Activated T-cell treated with anti-CD3 and anti-CD28 coated beads, Interleukin-2, amount 50 U/mL, for 24 hours (primary cell): ENCODE measurements at regions not wholly inside any gene's neighbourhood (a gene's known extent, or its start where the extent isn't known, plus 50 kb on each side); places are given as distances from the start of the nearest gene placed in this dataset.
"Not testable (repeated sequence)": the region's sequence is repeated elsewhere in the genome, so short reads cannot be mapped to it uniquely, and the experiment has no call there.

Source experiments
- DNase-seq: peaks from one replicate; pipeline ENCODE4 v3.0.0-alpha.2; 2020
- H3K27ac Mint-ChIP-seq: 2 replicates; pipeline ENCODE4 v1.8.0; 2020; ENCODE audit warnings: mild to moderate bottlenecking, mixed read lengths
- H3K27me3 Mint-ChIP-seq: 2 replicates; pipeline ENCODE4 v1.8.0; 2020; ENCODE audit warnings: mixed read lengths
- H3K36me3 Mint-ChIP-seq: 2 replicates; pipeline ENCODE4 v1.8.0; 2020; ENCODE audit warnings: low read depth, mixed read lengths
- H3K4me1 Mint-ChIP-seq: 2 replicates; pipeline ENCODE4 v1.8.0; 2020; ENCODE audit warnings: low read depth, mixed read lengths
- H3K4me3 Mint-ChIP-seq: 2 replicates; pipeline ENCODE4 v1.8.0; 2020; ENCODE audit warnings: mild to moderate bottlenecking, moderate library complexity, mixed read lengths
- H3K9me3 Mint-ChIP-seq: 2 replicates; pipeline ENCODE4 v1.8.0; 2020; ENCODE audit warnings: mixed read lengths

DNA sequence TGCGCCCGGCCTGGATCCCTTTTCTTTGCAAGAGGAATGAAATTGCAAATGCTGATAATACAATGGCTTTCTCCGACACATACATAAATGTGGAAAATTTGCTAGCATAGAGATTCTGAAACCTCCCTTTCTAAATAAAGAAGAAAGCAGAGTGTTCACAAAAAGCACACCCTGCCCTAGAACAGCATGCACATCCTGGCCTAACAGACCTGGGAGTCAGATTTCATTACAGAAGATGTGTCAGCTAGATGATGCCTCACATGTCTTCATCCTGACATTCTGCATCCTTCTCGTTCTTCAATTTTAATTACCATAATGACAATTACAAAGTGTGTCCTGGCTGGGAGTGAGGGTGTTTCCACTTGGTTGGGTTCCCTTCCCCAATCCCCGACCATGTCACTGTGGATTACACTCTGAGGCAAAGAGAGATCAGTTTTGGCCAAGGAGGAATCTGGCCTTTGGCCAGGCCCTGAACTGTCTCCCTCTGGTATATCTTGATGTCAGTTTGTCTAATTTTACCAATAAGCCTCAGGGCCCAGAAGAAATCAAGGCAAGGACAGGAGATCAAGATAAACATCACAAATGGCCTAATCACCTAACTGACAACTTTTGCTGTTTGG, 104.9 kb upstream of the SPATA12 start:
- no peaks in the 10 kb centered on the region for H3K27me3 Mint-ChIP-seq
- peaks cover 18% of the 10 kb centered on the region for H3K4me1 Mint-ChIP-seq
- no peak for DNase-seq

DNA sequence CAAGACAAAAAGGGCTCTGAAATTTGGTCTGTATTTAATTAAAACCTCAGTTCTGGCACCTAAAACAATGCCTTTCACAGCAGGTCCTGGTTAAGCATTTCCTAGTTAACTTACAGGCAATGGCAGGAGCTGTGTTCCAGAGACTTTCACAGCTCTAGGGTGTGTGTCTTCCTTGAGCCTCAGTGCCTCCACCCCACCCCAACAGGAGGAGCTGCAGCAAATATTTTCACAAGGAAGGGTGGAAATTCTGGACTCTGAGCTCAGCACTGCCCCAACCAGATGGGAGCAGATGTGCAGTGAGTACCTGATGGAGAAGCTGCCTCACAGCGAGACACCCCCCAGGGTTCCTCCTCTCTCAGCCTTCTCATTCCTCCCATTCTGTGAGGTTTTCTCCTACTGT, 106.3 kb upstream of the SPATA12 start:
- no peak overlapping the region for H3K27ac Mint-ChIP-seq
- no peaks in the 10 kb centered on the region for H3K36me3 Mint-ChIP-seq
- no peaks in the 10 kb centered on the region for H3K27me3 Mint-ChIP-seq
- no peak for DNase-seq
- peaks cover 7% of the 10 kb centered on the region for H3K4me1 Mint-ChIP-seq
- no peaks in the 10 kb centered on the region for H3K9me3 Mint-ChIP-seq
- H3K4me3 Mint-ChIP-seq = no peak overlapping the region

More for the DNA sequence above, 104.9 kb upstream of the SPATA12 start:
- no peaks in the 10 kb centered on the region for H3K36me3 Mint-ChIP-seq
- H3K9me3 Mint-ChIP-seq = no peaks in the 10 kb centered on the region
- H3K4me3 Mint-ChIP-seq = no peak overlapping the region
- no peak overlapping the region for H3K27ac Mint-ChIP-seq

DNA sequence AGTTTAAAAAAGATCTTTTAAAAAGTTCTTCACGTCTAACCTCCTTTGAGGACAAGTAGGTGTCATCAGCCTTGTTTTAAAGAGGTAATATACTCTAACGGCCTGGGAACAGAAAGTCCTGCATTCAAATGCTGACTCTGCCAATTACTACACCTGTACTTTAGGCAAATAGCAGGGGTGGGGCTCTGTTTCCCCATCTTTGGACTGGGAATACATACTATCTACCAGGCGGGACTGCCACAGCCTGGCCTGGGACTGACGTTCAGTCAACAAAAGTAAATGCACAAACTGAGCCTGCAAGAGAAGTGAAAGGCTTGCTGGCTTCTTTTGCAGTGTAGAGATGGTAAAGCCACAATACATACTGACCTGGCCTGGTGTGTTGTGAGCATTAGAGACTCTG, 107.6 kb upstream of the SPATA12 start:
- H3K27ac Mint-ChIP-seq = no peak overlapping the region
- no peak overlapping the region for H3K4me3 Mint-ChIP-seq
- H3K27me3 Mint-ChIP-seq = no peaks in the 10 kb centered on the region
- H3K9me3 Mint-ChIP-seq = no peaks in the 10 kb centered on the region
- peaks cover 2% of the 10 kb centered on the region for H3K4me1 Mint-ChIP-seq
- DNase-seq = no peak
- no peaks in the 10 kb centered on the region for H3K36me3 Mint-ChIP-seq

DNA sequence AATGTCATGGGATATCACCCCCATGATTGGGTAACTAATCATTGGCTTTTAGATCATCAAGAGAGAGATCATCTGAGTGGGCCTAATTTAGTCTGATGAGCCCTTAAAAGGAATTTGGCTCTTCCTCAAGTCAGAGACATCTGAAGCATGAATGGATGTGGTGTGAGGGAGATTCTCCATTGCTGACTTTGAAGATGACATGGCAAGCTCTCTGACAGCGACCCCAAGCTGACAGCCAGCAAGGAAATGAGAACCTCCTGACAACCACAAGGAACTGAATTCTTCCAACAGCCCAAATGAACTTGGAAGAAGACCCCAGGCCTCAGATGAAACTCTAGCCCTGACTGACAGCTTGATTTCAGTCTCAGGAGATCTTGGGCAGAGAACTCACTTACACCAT, 108.4 kb upstream of the SPATA12 start:
- H3K4me3 Mint-ChIP-seq = no peak overlapping the region
- DNase-seq = no peak
- H3K27ac Mint-ChIP-seq = no peak overlapping the region
- H3K36me3 Mint-ChIP-seq = no peaks in the 10 kb centered on the region
- no peaks in the 10 kb centered on the region for H3K9me3 Mint-ChIP-seq
- no peaks in the 10 kb centered on the region for H3K27me3 Mint-ChIP-seq
- H3K4me1 Mint-ChIP-seq = no peaks in the 10 kb centered on the region

DNA sequence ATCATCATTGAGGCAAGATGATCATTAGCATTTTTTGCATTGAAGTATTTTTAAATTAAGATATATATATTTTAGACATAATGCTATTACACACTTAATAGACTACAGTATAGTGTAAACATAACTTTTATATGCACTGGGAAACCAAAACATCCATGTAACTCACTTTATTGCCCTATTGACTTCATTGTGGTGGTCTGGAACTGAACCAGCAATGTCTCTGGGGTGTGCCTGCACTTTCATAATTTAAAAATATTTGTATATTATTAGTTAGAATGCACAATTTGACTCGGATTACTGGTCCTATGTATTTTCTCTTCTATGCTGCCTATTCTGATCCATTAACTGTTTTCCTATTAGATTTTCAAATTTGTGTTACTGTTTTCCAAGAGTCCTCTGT, 109.1 kb upstream of the SPATA12 start:
- H3K4me3 Mint-ChIP-seq = no peak overlapping the region
- H3K27ac Mint-ChIP-seq = no peak overlapping the region
- no peak for DNase-seq
- no peaks in the 10 kb centered on the region for H3K4me1 Mint-ChIP-seq
- peaks cover 2% of the 10 kb centered on the region for H3K36me3 Mint-ChIP-seq
- no peaks in the 10 kb centered on the region for H3K27me3 Mint-ChIP-seq
- peaks cover 3% of the 10 kb centered on the region for H3K9me3 Mint-ChIP-seq

DNA sequence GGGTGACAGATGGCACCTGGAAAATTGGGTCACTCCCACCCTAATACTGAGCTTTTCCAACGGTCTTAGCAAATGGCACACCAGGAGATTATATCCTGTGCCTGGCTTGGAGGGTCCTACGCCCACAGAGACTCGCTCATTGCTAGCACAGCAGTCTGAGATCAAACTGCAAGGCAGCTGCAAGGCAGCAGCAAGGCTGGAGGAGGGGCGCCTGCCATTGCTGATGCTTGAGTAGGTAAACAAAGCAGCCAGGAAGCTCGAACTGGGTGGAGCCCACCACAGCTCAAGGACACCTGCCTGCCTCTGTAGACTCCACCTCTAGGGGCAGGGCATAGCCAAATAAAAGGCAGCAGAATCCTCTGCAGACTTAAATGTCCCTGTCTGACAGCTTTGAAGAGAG, 115.1 kb upstream of the SPATA12 start:
- Mint-ChIP-seq H3K9me3 (peaks cover 13% of the 10 kb centered on the region), H3K4me1 (peaks cover 25% of the 10 kb centered on the region)
- not testable (repeated sequence) for H3K36me3 Mint-ChIP-seq, H3K4me3 Mint-ChIP-seq, H3K27me3 Mint-ChIP-seq, H3K27ac Mint-ChIP-seq, DNase-seq

DNA sequence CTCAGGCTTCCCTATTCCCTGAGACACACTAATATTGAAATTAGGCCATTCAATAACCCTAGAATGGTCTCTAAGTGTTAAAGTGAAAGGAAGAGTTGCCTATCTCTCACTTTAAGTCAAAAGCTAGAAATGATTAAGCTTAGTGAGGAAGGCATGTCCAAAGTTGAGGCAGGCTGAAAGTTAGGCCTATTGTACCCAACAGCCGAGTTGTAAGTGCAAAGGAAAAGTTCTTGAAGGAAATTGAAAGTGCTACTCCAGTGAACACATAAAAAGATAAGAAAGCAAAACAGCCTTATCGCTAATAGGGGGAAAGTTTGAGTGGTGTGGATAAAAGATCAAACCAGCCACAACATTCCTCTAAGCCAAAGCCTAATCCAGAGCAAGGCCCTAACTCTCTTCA, 117.9 kb upstream of the SPATA12 start:
- peak overlapping the region; percentile 58 for H3K27ac Mint-ChIP-seq
- peaks cover 4% of the 10 kb centered on the region for H3K36me3 Mint-ChIP-seq
- DNase-seq = no peak
- peak overlapping the region; percentile 3 for H3K4me3 Mint-ChIP-seq
- H3K27me3 Mint-ChIP-seq = no peaks in the 10 kb centered on the region
- peaks cover 13% of the 10 kb centered on the region for H3K9me3 Mint-ChIP-seq
- H3K4me1 Mint-ChIP-seq = peaks cover 34% of the 10 kb centered on the region

DNA sequence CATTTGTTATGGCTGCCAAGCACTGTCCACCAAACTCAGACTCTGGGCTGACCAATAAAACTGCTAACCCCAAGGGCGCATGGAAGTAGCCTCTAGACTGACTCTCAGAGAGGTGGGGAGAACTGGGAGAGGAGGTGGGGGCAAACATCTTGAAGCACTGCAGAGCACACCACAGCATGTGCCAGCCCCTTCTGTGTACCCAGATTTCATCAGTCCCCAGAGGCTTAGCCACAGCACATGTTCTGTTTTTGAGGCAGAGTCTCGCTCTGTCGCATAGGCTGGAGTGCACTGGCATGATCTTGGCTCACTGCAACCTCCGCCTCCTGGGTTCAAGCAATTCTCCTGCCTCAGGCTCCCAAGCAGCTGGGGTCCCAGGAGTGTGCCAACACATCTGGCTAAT, 119.5 kb upstream of the SPATA12 start:
- no peak overlapping the region for H3K4me3 Mint-ChIP-seq
- H3K9me3 Mint-ChIP-seq = peaks cover 6% of the 10 kb centered on the region
- no peak for DNase-seq
- H3K27me3 Mint-ChIP-seq = no peaks in the 10 kb centered on the region
- peaks cover 36% of the 10 kb centered on the region for H3K4me1 Mint-ChIP-seq
- peaks cover 3% of the 10 kb centered on the region for H3K36me3 Mint-ChIP-seq
- H3K27ac Mint-ChIP-seq = no peak overlapping the region

DNA sequence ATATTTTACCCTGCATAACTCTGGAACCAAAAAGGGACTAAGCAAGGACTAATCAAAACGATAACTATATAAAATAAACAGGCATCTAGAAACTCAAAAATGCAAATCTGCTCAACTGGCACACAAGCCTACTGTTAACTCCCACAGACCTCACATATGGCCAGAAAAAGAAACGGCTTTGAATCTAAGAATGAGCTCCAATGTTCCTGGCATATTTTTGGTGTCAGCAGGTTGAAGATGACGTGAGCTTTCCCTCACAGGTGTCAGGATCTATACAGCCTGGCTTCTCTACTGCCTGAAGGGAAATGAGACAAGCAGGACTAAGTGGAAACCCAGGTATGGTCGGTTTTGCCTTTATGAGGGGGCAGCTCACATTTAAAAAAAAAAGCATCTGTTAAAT, 120.1 kb upstream of the SPATA12 start:
- Mint-ChIP-seq H3K4me1 (peaks cover 39% of the 10 kb centered on the region), H3K4me3 (no peak overlapping the region), H3K36me3 (peaks cover 3% of the 10 kb centered on the region), H3K9me3 (peaks cover 6% of the 10 kb centered on the region), H3K27ac (no peak overlapping the region), H3K27me3 (no peaks in the 10 kb centered on the region)
- no peak for DNase-seq

DNA sequence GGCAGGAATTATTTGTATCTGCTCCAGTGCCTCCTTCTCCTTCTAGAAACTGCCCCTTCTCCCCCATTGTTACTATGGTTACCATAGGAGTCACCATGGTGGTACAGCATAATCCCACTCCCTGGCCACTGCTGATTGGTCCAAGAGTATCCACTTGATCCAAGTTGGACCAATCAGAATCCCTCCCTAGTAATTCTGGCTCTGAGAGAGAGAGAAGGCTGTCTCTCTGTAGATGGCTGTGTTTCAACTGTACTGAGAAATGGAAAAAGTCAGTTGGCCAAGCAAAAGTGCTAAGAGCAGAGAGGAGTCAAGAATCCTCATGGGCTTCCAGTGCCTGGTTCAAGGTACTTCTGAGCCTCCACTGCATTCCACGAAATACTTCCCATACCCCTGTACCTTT, 120.6 kb upstream of the SPATA12 start:
- no peaks in the 10 kb centered on the region for H3K36me3 Mint-ChIP-seq

DNA sequence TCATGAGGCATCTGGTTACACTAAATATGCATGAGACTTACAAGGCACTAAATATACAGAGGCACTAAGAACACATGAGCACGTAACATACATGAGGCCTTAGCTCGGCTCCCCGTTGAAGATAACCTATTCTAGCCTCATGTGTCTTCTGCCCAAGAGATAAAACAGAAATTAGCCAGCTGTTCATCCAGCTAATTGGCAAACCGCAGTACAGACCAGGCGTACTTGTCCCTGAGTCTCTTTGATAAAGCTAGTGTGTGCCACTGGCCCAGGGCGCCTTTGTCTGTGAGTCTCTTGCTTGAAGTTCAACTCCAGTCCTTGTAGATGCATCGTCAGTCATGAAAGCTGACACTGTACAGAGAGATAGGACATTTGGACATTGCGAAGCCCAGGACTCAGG, 121.9 kb upstream of the SPATA12 start:
- peaks cover 3% of the 10 kb centered on the region for H3K36me3 Mint-ChIP-seq
- H3K4me3 Mint-ChIP-seq = no peak overlapping the region
- peaks cover 37% of the 10 kb centered on the region for H3K4me1 Mint-ChIP-seq
- no peak overlapping the region for H3K27ac Mint-ChIP-seq
- H3K27me3 Mint-ChIP-seq = no peaks in the 10 kb centered on the region
- H3K9me3 Mint-ChIP-seq = peaks cover 6% of the 10 kb centered on the region
- no peak for DNase-seq

More for the DNA sequence above, 120.6 kb upstream of the SPATA12 start:
- peaks cover 34% of the 10 kb centered on the region for H3K4me1 Mint-ChIP-seq
- DNase-seq = no peak
- no peaks in the 10 kb centered on the region for H3K27me3 Mint-ChIP-seq
- H3K27ac Mint-ChIP-seq = no peak overlapping the region
- no peak overlapping the region for H3K4me3 Mint-ChIP-seq
- peaks cover 3% of the 10 kb centered on the region for H3K9me3 Mint-ChIP-seq

DNA sequence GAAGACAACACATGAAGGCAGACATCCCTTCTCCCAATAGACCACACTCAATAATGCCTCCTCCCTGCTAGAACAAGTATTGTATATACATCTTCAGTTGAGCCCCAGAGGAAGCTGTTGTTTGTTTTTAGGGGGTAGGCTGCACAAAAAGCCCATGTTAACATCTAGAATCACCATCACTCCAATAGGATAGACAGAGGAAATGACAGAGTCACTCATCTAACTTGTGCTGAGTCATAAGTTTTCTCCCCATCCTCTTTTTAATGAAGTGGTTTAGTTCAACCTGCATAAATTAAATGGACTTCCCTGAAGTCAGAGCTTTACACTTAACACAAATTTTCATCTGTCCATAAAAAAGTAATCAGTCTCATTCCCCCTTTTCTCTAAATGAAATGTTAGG, 122.9 kb upstream of the SPATA12 start:
- H3K4me3 Mint-ChIP-seq = no peak overlapping the region
- H3K4me1 Mint-ChIP-seq = peaks cover 32% of the 10 kb centered on the region
- H3K9me3 Mint-ChIP-seq = peaks cover 12% of the 10 kb centered on the region
- no peaks in the 10 kb centered on the region for H3K27me3 Mint-ChIP-seq
- peaks cover 8% of the 10 kb centered on the region for H3K36me3 Mint-ChIP-seq
- no peak overlapping the region for H3K27ac Mint-ChIP-seq
- DNase-seq = no peak

DNA sequence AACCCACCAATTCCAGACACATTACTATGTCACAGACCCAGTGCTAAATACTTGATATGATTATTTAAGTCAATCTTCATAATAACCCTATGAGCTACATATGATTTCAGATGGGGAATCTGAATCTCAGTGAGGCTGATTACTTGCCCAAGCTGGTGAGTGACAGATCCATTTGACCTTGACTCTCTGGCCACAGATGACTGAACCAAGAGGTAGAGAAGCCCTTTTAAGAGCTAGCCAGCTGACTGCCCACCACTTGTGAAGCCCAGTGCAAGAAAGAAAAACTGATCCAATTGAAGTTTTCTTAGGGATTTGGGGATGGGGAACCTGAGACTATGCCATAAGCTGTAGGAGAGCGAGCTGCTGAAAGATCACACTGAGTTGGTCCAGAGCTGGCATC, 124.7 kb upstream of the SPATA12 start:
- no peak for DNase-seq
- Mint-ChIP-seq H3K27ac (no peak overlapping the region), H3K4me3 (no peak overlapping the region), H3K9me3 (peaks cover 14% of the 10 kb centered on the region), H3K4me1 (peaks cover 39% of the 10 kb centered on the region), H3K36me3 (peaks cover 8% of the 10 kb centered on the region), H3K27me3 (no peaks in the 10 kb centered on the region)

DNA sequence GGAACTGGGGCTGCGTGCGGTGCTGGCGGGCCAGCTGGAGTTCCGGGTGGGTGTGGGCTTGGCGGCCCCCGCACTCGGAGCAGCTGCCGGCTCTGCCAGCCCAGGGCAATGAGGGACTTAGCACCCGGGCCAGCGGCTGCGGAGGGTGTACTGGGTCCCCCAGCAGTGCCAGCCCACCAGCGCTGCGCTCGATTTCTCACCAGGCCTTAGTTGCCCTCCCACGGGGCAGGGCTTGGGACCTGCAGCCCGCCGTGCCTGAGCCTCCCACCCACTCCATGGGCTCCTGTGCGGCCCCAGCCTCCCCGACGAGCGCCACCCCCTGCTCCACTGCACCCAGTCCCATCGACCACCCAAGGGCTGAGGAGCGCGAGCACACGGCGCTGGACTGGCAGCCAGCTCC, 126.0 kb upstream of the SPATA12 start:
- H3K27me3 Mint-ChIP-seq, H3K27ac Mint-ChIP-seq, H3K4me3 Mint-ChIP-seq, H3K36me3 Mint-ChIP-seq, DNase-seq: not testable (repeated sequence)
- peaks cover 14% of the 10 kb centered on the region for H3K9me3 Mint-ChIP-seq
- H3K4me1 Mint-ChIP-seq = peaks cover 48% of the 10 kb centered on the region

DNA sequence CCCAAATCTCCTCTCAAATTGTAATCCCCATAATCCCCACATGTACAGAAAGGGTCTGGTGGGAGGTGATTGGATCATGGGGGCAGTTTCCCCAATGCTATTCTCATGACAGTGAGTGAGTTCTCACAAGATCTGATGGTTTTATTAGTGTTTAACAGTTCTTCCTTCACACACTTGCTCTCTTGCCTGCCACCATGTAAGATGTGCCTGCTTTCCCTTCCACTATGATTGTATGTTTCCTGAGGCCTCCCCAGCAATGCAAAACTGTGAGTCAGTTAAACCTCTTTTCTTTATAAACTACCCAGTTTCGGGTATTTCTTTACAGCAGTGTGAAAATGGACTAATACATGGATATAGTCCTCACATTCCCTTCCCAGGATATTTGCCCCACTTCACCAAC, 126.7 kb upstream of the SPATA12 start:
- Mint-ChIP-seq H3K27me3 (no peaks in the 10 kb centered on the region), H3K36me3 (peaks cover 8% of the 10 kb centered on the region), H3K4me1 (peaks cover 55% of the 10 kb centered on the region), H3K4me3 (no peak overlapping the region), H3K27ac (no peak overlapping the region), H3K9me3 (peaks cover 14% of the 10 kb centered on the region)
- DNase-seq = no peak

DNA sequence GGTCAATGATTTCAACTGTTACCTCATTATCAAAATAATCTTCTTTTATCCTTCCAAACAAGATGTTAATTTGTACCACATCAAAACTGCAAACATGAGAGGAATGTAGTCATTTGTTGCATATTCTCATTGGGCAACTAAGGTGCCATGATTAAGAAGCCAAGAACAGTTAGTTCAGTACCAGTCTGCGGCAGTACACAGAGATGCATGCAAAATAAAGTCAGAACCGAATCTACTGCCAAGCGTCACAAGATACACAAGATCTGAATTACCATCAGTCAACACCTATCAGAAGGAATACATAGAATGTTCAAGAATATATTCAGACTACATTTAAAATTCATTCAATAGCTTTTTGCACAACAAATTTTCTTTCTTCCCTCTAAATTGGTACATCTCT, 127.6 kb upstream of the SPATA12 start:
- peaks cover 63% of the 10 kb centered on the region for H3K4me1 Mint-ChIP-seq
- no peak overlapping the region for H3K4me3 Mint-ChIP-seq
- H3K27me3 Mint-ChIP-seq = no peaks in the 10 kb centered on the region
- DNase-seq = no peak
- peaks cover 8% of the 10 kb centered on the region for H3K36me3 Mint-ChIP-seq
- peaks cover 14% of the 10 kb centered on the region for H3K9me3 Mint-ChIP-seq
- H3K27ac Mint-ChIP-seq = no peak overlapping the region
